GDM1 (cell line): ENCODE measurements at regions not wholly inside any gene's neighbourhood (a gene's known extent, or its start where the extent isn't known, plus 50 kb on each side); places are given as distances from the start of the nearest gene placed in this dataset.

ENCODE experiments used
- DNase-seq: peaks from one replicate; lab custom pipeline; 2025; lab: John Stamatoyannopoulos, UW

GRCh38 chr1:62917314-62917713 lies 133.4 kb downstream of the ATG4C start:
- no peak for DNase-seq

GRCh38 chr1:62917805-62918204 lies 133.9 kb downstream of the ATG4C start:
- no peak for DNase-seq

DNA sequence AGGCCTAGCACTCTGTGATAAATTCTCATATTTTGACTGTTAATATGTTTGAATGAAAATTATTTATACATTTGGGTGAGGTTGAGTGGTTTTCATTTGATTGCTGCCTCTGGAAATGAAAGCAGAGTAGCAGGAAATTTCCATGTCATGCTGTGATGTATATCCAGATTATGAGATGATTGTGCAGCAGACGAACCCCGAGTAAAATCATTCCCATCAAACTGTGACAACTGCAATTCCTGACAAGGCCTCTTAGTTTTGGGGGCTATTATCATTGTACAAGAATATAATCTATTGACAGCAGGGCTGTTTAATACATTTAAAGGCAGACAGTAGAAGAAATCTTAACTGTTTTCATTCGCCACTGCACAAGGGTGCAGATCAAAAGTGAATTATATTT lies 134.8 kb downstream of the ATG4C start:
- no peak for DNase-seq

GRCh38 chr1:62922006-62922405 lies 138.1 kb downstream of the ATG4C start:
- DNase-seq = no peak

DNA sequence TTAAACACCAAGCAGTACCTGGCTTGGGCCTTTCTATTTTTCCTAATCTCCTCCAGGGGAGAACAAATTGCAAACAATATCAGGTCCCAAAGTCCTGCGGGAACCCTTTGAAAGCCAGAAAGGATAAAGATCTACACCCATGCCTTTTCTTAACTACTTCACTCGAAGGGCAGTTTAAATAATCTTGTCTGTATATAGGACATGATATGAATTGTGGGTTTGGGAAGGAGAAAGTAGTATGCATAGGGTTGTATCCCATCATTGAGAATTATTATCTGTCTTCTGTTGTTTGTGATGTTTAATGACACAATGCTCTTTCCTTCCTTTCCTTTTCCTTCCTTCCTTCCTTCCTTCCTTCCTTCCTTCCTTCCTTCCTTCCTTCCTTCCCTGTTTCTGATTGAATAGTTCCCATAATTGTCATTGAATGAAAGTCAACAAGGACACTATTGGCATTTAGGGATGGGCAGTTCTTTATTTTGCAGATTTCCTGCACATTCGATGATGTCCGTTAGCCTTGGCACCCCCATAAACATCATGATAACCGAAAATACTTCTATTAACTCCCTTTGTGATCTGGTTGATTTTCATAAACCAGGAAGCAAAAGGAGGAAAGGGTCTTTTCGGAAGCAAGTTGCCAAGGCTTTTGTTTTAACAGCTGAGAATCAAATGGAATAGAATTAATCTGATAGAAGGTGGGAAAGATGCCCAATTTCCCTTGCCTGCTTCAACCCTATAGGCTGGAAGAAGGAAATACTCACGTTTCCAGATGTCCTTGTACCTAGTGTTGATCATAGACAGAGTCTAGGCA lies 141.3 kb downstream of the ATG4C start:
- no peak for DNase-seq

DNA sequence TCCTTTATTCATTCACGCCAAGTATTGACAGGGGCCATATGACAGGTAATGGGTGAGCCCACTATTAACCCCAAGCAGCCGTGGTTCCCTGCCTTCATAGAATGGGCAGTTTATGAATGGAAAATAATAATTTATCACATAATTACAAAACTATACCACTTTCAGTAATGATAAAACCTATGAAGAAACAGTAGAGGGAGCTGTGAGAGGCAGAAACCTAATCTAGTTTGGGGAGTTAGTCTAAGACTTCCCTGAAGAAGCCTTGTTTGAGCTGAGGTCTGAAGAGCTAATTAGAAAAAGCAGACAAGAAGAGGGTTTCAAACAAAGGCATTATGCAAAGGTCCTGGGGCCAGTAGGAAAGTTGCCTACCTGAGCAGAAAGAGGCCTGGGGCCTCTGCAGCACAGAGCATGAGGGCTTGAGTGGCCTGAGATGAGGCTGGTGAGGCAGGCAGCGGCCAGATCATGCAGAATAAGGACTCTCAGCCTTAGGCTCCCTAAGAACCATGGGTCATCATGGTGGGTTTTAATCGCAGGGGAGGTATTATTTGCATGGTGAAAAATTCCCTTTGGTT lies 142.8 kb downstream of the ATG4C start:
- no peak for DNase-seq

- no peak for DNase-seq
Measured at GRCh38 chr1:62928885-62929284, 145.0 kb downstream of the ATG4C start.

- DNase-seq = no peak
Measured at GRCh38 chr1:62937634-62938296, 153.8 kb downstream of the ATG4C start.

DNA sequence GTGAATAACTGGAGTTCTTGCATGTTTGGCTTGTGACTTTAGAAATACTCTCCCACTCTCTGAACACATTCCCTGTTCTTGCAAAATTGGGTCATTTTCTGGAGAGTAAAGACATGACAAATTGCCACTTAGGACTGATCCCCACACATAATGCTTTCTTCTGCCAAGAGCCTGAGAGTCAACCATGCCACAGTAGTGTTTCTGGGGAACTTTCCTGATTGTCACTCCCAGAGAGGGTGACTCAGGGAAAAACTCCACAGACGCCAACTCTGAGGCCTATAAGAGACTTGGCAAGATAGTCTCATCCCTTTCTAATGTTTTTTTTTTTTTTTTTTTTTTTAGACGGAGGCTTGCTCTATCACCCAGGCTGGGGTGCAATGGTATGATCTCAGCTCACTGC lies 157.8 kb downstream of the ATG4C start:
- DNase-seq = no peak

- DNase-seq = no peak
Measured at GRCh38 chr1:62946511-62946910, 162.6 kb downstream of the ATG4C start.

DNA sequence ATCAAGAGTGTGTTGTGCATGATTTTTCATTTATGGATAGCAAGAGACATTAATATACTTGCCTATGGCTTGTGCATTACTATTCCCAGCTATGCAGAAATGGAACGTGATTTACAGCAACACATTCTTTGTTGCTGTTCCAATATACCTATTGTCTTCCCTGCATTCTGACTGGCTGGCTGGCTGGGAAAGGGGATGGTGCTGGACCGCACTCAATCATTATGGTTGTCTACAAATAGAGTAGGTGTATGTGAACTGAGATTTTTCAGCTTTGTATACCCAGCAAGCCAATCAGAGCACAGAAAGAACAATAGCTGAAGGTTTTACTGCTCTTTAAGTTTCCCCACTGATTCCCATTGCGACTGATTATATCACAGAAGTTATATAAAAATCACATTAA lies 167.5 kb downstream of the ATG4C start:
- no peak for DNase-seq

GRCh38 chr1:62952596-62952995 lies 168.7 kb downstream of the ATG4C start:
- DNase-seq = no peak

DNA sequence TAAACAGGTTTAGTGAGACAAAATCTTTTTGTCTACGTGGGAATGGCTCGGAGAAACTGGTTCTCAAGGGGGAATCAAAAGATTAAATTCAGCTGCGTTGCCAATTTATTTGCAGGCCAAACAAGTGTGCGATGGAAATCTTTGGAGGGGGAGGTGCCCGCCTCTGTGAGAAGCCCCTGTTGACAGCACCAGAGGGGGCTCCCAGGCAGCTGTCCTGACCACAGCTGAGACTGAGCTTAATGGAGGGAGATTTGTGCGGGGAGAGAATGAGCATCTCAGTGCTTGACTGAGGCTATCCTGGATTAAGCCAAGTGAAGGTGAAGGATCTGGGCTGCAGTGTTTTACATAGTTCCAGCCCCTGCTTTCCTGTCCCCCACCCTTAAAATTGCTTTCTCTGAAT lies 169.7 kb downstream of the ATG4C start:
- DNase-seq = no peak

- DNase-seq = no peak
Measured at GRCh38 chr1:62954758-62955157, 170.8 kb downstream of the ATG4C start.

DNA sequence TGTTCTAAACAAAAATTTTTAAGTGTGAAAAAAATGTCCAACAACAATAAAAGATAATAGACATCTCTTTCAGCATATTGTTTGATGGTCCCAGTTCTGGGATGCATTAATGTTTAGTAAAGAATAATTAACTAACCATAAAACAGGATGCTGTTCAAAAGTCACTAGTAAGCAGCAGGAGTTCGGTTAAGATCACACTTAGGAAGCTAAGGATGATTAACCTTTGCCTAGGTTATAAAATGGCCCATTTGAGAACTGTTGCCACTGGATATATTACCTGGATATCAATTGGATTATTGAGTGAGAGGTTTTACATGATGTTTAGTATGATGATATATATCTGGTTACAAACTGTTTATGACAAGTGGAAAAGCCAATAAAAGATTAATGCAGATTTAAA lies 171.7 kb downstream of the ATG4C start:
- no peak for DNase-seq

DNA sequence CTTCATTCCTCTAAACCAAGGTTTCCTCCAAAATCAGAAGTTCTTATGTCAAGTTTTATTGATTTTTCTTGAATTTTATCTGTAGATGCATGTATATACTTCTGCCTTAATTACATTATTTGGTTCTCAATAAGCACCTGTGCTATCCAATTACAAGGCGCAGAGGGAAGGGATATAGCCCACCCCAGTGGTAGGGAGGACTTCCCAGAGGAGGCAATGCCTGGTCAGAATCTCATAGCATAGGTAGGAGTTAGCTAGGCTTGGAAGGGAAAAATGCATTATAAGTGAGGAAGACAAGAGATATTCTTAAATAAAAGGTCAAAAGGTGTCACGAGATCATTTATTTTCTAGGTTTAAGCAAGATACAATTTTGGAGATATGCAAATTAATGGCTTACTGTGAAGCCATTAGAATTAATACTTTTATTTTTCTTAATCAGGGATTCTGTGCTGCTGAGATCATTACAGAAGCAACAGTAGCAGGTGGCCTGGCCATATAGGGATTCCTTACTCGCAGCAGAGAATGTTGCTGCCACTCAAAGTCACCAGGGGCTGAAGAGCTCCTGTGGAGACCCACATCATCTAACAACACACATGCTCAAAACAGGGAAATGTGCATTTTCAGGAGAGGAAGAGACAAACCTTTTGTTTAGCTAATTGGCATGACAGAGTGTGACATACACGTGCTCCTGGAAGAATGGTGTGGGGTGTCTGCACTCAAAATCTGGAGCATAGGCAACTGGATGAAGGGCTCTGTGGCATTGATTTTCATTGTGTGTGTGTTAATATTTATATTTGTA lies 178.3 kb downstream of the ATG4C start:
- DNase-seq = no peak

GRCh38 chr1:62962901-62963776 lies 179.2 kb downstream of the ATG4C start:
- DNase-seq = no peak

DNA sequence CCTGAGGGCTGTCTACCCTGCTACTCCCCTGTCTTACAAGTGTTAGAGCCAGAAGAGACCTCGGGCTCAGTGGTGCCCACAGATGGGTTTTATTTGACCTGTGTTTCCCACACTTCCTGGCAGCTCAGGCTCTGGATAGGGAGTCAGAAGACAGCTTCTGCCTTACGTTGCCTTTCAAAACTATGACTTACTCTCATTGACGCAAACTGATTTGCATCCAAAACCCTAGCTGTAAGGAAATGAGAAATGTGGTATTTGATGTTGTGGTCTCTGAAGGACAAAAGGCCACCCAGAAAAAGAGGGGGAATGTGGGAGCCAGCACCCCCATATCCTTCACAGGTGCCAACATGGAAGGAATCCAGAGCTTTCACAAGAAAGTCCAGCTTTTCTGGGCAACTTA lies 180.2 kb downstream of the ATG4C start:
- no peak for DNase-seq

DNA sequence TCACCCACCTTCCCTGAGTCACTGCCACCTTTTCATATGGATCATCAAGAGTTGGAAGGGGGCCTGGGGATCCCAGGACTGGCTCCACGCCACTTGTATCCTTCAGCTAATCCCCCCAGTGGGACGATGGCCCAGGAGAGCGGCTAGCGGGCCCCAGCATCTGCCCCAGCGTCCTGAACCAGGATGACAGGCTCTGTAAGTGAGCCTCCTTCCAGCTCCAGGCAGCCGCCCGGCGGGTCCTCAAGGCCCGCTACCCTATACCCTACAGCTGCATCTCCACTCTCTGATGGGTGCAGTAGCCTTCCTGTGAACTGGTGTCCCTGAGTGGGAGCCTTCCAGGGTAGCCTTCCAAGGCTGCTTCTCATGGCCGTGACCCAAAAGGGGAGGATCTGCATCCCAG lies 183.1 kb downstream of the ATG4C start:
- no peak for DNase-seq

GRCh38 chr1:62977366-62977765 lies 193.4 kb downstream of the ATG4C start:
- DNase-seq = no peak

- DNase-seq = no peak
Measured at GRCh38 chr1:62978741-62979140, 194.8 kb downstream of the ATG4C start.

GRCh38 chr1:62981434-62981833 lies 197.5 kb downstream of the ATG4C start:
- no peak for DNase-seq
